Stomach (tissue), 8 donors: ENCODE measurements at regions not wholly inside any gene's neighbourhood (a gene's known extent, or its start where the extent isn't known, plus 50 kb on each side); places are given as distances from the start of the nearest gene placed in this dataset.

Source experiments
- DNase-seq, 2 donors: peaks; one replicate each; pipeline versions ENCODE4 v3.0.0 to v3.0.0-alpha.2; 2013 to 2019
- H3K27ac ChIP-seq, 5 donors: fragments of 200-600 bp in 4 of 5; sonication (generic) in 4 of 5; one replicate each; pipeline ENCODE4 v1.5.1; 2013 to 2019; ENCODE audit warnings: mild to moderate bottlenecking in 1 of 5, moderate library complexity in 1 of 5
- H3K27me3 ChIP-seq, 3 donors: fragments of 200-600 bp; sonication (generic); one replicate each; pipeline ENCODE4 v1.5.1; 2017 to 2019; ENCODE audit warnings: mixed run types in 1 of 3
- H3K36me3 ChIP-seq, 4 donors: fragments of 200-600 bp; sonication (generic); 1 replicate in 3 of 4; 2 replicates in 1 of 4; pipeline ENCODE4 v1.5.1; 2016 to 2019
- H3K4me1 ChIP-seq, 4 donors: fragments of 200-600 bp; sonication (generic); one replicate each; pipeline ENCODE4 v1.5.1; 2016 to 2019
- H3K4me3 ChIP-seq, 4 donors: fragments of 200-600 bp; sonication (generic) in 3 of 4; one replicate each; pipeline ENCODE4 v1.5.1; 2016 to 2019; ENCODE audit warnings: mild to moderate bottlenecking in 1 of 4
- H3K9me3 ChIP-seq, 4 donors: fragments of 200-600 bp; sonication (generic); one replicate each; pipeline ENCODE4 v1.5.1; 2016 to 2019
- EP300 ChIP-seq: sonication (generic); formaldehyde crosslinking; IDR thresholded peaks from one replicate; pipeline ENCODE4 v1.6.1; 2017; ENCODE audit warnings: antibody characterized with exemption
- POLR2A ChIP-seq, 4 donors: fragments of 450-650 bp; IDR thresholded peaks; one replicate each; pipeline ENCODE4 v1.6.1; 2016; ENCODE audit warnings: antibody characterized with exemption in 4 of 4, control low read depth in 2 of 4, mild to moderate bottlenecking in 1 of 4, moderate library complexity in 1 of 4
- POLR2AphosphoS5 ChIP-seq, 3 donors: sonication (generic); formaldehyde crosslinking; IDR thresholded peaks; one replicate each; pipeline ENCODE4 v1.6.1; 2016; ENCODE audit warnings: antibody characterized with exemption in 3 of 3
- WGBS, 5 donors: extraction: QIAGEN DNeasy Blood & Tissue Kit in 3 of 5; methylation state at CpG; one replicate each; pipeline versions ENCODE4 v1.1.5 to v1.1.7; 2013 to 2018; 5-methylcytosine and 5-hydroxymethylcytosine counted together
- intact Hi-C: fragments of 100-400 bp; cut with DNase I; formaldehyde crosslinking; loops from one replicate; pipeline ENCODE4 v1.15.1; 2023; ENCODE audit warnings: low total_unique reads
- TF ChIP-seq, protein P1 (sequence below), 7 experiments: fragments of 450-650 bp in 4 of 7; fragments of 200-600 bp in 3 of 7; sonication (generic) in 3 of 7; IDR thresholded peaks; one replicate each; pipeline ENCODE4 v1.5.1; 2016 to 2019; ENCODE audit warnings: antibody characterized with exemption in 7 of 7, control low read depth in 2 of 7, mild to moderate bottlenecking in 1 of 7
- donor health status: healthy with polysubstance abuse.
- donor health status: Bipolar disorder and iron deficiency.
- donor health status: healthy.

DNA sequence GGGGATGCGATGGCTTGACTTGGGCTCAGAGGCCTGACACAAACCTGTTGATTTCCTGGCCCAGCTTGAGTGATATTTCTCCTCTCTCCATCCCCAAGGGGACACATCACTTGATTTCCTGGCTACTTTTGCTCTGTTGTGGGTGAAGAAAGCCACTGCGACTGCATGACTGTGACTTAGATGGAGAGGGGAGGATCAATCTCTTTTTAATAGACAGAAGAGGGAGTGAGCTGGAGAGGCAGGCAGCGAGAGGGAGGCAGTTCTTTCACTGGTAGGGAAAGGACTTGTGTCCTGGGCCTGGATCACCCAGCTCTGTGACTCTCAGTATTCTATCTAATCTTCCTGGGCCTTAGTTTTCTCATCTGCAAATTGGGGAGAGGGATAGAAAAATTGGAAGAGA is 189.8 kb upstream of the RGMA start:
- intact Hi-C loops = no loop called here
- TF ChIP-seq POLR2A (IDR thresholded peaks at IDR 0.05) = no peak
- TF ChIP-seq EP300 = no peak
- TF ChIP-seq POLR2AphosphoS5 (IDR thresholded peaks at IDR 0.05) = no peak
- TF ChIP-seq, protein P1, sequence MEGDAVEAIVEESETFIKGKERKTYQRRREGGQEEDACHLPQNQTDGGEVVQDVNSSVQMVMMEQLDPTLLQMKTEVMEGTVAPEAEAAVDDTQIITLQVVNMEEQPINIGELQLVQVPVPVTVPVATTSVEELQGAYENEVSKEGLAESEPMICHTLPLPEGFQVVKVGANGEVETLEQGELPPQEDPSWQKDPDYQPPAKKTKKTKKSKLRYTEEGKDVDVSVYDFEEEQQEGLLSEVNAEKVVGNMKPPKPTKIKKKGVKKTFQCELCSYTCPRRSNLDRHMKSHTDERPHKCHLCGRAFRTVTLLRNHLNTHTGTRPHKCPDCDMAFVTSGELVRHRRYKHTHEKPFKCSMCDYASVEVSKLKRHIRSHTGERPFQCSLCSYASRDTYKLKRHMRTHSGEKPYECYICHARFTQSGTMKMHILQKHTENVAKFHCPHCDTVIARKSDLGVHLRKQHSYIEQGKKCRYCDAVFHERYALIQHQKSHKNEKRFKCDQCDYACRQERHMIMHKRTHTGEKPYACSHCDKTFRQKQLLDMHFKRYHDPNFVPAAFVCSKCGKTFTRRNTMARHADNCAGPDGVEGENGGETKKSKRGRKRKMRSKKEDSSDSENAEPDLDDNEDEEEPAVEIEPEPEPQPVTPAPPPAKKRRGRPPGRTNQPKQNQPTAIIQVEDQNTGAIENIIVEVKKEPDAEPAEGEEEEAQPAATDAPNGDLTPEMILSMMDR (IDR thresholded peaks at IDR 0.05) = no peak
- H3K27ac ChIP-seq = no peak overlapping the region
- DNase-seq = no peak
- H3K36me3 ChIP-seq = no peaks in the 10 kb centered on the region
- H3K27me3 ChIP-seq = peaks cover 0 to 5% (median 0%) of the 10 kb centered on the region in 3 donors
- 92 to 98% (median 97%) methylated on average over 3 of the region's 3 CpGs for WGBS, 5 donors
- H3K4me3 ChIP-seq = no peak overlapping the region
- peaks cover 6 to 12% (median 8%) of the 10 kb centered on the region in 4 donors for H3K4me1 ChIP-seq
- no peaks in the 10 kb centered on the region for H3K9me3 ChIP-seq

DNA sequence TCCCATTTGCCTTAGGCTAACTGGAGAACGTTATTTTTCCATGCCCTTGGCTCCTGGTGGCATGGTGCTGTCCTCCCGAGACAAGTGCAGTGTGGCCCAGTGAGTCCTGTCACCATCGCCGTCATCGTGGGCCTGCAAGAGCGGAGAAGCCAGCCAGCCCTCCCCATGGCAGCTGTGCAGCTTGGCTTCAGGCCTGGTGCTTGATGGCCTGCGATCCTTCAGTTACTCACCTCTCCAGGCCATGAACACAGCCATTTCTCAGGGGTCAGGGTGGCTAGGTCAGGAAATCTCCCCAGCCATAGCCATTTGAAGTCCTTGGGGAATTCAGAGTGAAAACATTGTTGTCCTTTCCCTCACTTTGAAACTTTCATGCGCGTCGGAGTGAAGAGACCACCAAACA is 189.0 kb upstream of the RGMA start:
- WGBS, 5 donors = 87 to 93% (median 89%) methylated on average over 10 of the region's 10 CpGs

DNA sequence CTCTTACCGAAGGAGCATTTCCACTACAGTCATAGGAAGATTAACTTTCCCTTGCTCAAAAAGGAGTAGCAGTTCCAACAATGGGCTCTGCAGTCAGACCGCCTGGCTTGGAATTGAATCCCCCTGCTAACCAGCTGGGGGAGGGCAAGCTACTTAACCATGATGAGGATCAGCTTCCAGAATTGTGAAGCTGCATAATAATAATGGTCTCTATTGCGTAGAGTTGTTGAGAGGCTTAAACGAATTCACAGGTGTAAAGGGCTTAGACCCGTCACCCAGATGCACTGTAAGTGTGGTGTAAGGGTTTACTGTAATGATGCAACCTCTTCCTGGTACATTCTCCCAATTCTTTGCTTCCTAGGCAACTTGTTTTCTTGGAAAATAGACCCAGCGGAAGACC is 185.2 kb upstream of the RGMA start:
- 73 to 80% (median 76%) methylated on average over 6 of the region's 6 CpGs for WGBS, 5 donors
- TF ChIP-seq POLR2AphosphoS5 (IDR thresholded peaks at IDR 0.05) (no peak), EP300 (no peak), POLR2A (IDR thresholded peaks at IDR 0.05) (no peak)
- TF ChIP-seq, protein P1 (IDR thresholded peaks at IDR 0.05) = no peak
- DNase-seq = no peak
- no peaks in the 10 kb centered on the region for H3K27me3 ChIP-seq
- H3K9me3 ChIP-seq = peaks cover 0 to 35% (median 20%) of the 10 kb centered on the region in 4 donors
- H3K27ac ChIP-seq = no peak overlapping the region
- H3K4me3 ChIP-seq = no peak overlapping the region
- H3K36me3 ChIP-seq = no peaks in the 10 kb centered on the region
- no peaks in the 10 kb centered on the region for H3K4me1 ChIP-seq
- intact Hi-C loops = no loop called here

More for the DNA sequence above, 189.0 kb upstream of the RGMA start:
- peaks cover 6 to 12% (median 8%) of the 10 kb centered on the region in 4 donors for H3K4me1 ChIP-seq
- H3K4me3 ChIP-seq = no peak overlapping the region
- no peaks in the 10 kb centered on the region for H3K36me3 ChIP-seq
- no peak for TF ChIP-seq POLR2AphosphoS5 (IDR thresholded peaks at IDR 0.05)
- TF ChIP-seq POLR2A (IDR thresholded peaks at IDR 0.05) = no peak
- TF ChIP-seq, protein P1 (IDR thresholded peaks at IDR 0.05) = no peak
- no peak for TF ChIP-seq EP300
- no peak overlapping the region for H3K27ac ChIP-seq
- intact Hi-C loops = no loop called here
- H3K27me3 ChIP-seq = peaks cover 0 to 5% (median 0%) of the 10 kb centered on the region in 3 donors
- DNase-seq = no peak
- peaks cover 0 to 4% (median 0%) of the 10 kb centered on the region in 4 donors for H3K9me3 ChIP-seq

DNA sequence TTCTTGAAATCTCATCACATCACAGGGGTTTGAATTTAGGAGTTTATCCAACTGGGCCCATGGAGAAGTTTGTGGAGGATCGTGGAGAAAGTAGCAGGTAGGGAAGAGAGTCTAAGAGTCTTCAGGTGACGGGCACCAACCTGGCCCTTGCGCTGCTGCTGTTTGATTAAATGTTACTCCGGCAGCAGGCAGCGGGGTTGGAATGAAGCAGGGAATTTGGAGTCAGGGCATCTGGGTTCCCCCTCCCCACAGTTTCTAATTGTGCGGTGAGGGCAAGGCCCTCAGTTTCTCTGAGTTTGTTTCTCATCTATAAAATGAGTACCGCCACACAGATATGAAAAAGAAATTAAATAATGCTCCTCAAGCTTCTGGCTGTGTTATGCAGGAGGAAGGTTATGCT is 182.9 kb upstream of the RGMA start:
- Histone ChIP-seq H3K27me3 (no peaks in the 10 kb centered on the region), H3K9me3 (peaks cover 0 to 47% (median 21%) of the 10 kb centered on the region in 4 donors), H3K4me1 (no peaks in the 10 kb centered on the region), H3K27ac (no peak overlapping the region), H3K36me3 (no peaks in the 10 kb centered on the region), H3K4me3 (no peak overlapping the region)
- DNase-seq = no peak
- intact Hi-C loops = no loop called here
- TF ChIP-seq EP300 (no peak), POLR2A (IDR thresholded peaks at IDR 0.05) (no peak), POLR2AphosphoS5 (IDR thresholded peaks at IDR 0.05) (no peak)
- TF ChIP-seq, protein P1 (IDR thresholded peaks at IDR 0.05) = no peak
- WGBS, 5 donors = 92 to 96% (median 93%) methylated on average over 7 of the region's 7 CpGs
